WERI-Rb-1 (cell line): ENCODE measurements at regions not wholly inside any gene's neighbourhood (a gene's known extent, or its start where the extent isn't known, plus 50 kb on each side); places are given as distances from the start of the nearest gene placed in this dataset.

Experiments
- DNase-seq: peaks from one replicate; pipeline ENCODE4 v3.0.0-alpha.2; 2020
- H3K27ac ChIP-seq: fragments of 250-450 bp; sonication (Bioruptor Pico); 2 replicates; pipeline ENCODE4 v1.5.1; 2020; ENCODE audit warnings: mild to moderate bottlenecking, moderate library complexity
- H3K27me3 ChIP-seq: fragments of 250-450 bp; sonication (Bioruptor Pico); 2 replicates; pipeline ENCODE4 v1.5.1; 2021; ENCODE audit warnings: mild to moderate bottlenecking, low read depth, moderate library complexity; ENCODE audit not compliant: insufficient read depth, severe bottlenecking
- H3K36me3 ChIP-seq: fragments of 250-450 bp; sonication (Bioruptor Pico); 2 replicates; pipeline ENCODE4 v1.5.1; 2020; ENCODE audit warnings: mild to moderate bottlenecking, moderate library complexity
- H3K4me3 ChIP-seq: 2 replicates; pipeline ENCODE4 v1.5.1; 2011; ENCODE audit warnings: low read depth, mild to moderate bottlenecking, control low read depth, low read length
- H3K9me3 ChIP-seq: fragments of 250-450 bp; sonication (Bioruptor Pico); 2 replicates; pipeline ENCODE4 v1.5.1; 2021; ENCODE audit warnings: mild to moderate bottlenecking, moderate library complexity; ENCODE audit not compliant: severe bottlenecking
- CTCF ChIP-seq: IDR thresholded peaks from 2 replicates; pipeline ENCODE4 v1.5.1; 2011; ENCODE audit warnings: low read depth, mild to moderate bottlenecking, control low read depth, inconsistent platforms, low read length

GRCh38 chrX:122579526-122579925 is 604.6 kb upstream of the GRIA3 start:
- Histone ChIP-seq H3K9me3 (no peaks in the 10 kb centered on the region), H3K36me3 (no peaks in the 10 kb centered on the region), H3K27me3 (peaks cover 5% of the 10 kb centered on the region), H3K4me3 (no peak overlapping the region), H3K27ac (no peak overlapping the region)
- no peak for DNase-seq
- no peak for TF ChIP-seq CTCF

- Histone ChIP-seq H3K27ac (no peak overlapping the region), H3K36me3 (no peaks in the 10 kb centered on the region), H3K27me3 (no peaks in the 10 kb centered on the region), H3K9me3 (no peaks in the 10 kb centered on the region), H3K4me3 (no peak overlapping the region)
- no peak for DNase-seq
- no peak for TF ChIP-seq CTCF
These were observed 601.7 kb upstream of the GRIA3 start for GRCh38 chrX:122582280-122582974.

GRCh38 chrX:122582975-122583305 is 601.1 kb upstream of the GRIA3 start:
- no peak for TF ChIP-seq CTCF
- no peaks in the 10 kb centered on the region for H3K9me3 ChIP-seq
- no peak for DNase-seq
- no peaks in the 10 kb centered on the region for H3K36me3 ChIP-seq
- no peak overlapping the region for H3K4me3 ChIP-seq
- H3K27ac ChIP-seq = no peak overlapping the region
- no peaks in the 10 kb centered on the region for H3K27me3 ChIP-seq

- no peak for DNase-seq
- H3K27me3 ChIP-seq = no peaks in the 10 kb centered on the region
- no peak for TF ChIP-seq CTCF
- no peak overlapping the region for H3K27ac ChIP-seq
- no peaks in the 10 kb centered on the region for H3K9me3 ChIP-seq
- H3K36me3 ChIP-seq = no peaks in the 10 kb centered on the region
- no peak overlapping the region for H3K4me3 ChIP-seq
These were observed 600.5 kb upstream of the GRIA3 start for GRCh38 chrX:122583551-122583950.

GRCh38 chrX:122584981-122585380 is 599.1 kb upstream of the GRIA3 start:
- TF ChIP-seq CTCF = no peak
- Histone ChIP-seq H3K27me3 (no peaks in the 10 kb centered on the region), H3K4me3 (no peak overlapping the region), H3K36me3 (no peaks in the 10 kb centered on the region), H3K9me3 (no peaks in the 10 kb centered on the region), H3K27ac (no peak overlapping the region)
- DNase-seq = no peak

- H3K9me3 ChIP-seq = no peaks in the 10 kb centered on the region
- no peak for TF ChIP-seq CTCF
- DNase-seq = no peak
- no peaks in the 10 kb centered on the region for H3K36me3 ChIP-seq
- no peak overlapping the region for H3K27ac ChIP-seq
- no peak overlapping the region for H3K4me3 ChIP-seq
- H3K27me3 ChIP-seq = peaks cover under 1% of the 10 kb centered on the region
These were observed 597.2 kb upstream of the GRIA3 start for GRCh38 chrX:122586831-122587230.
